GM12878 (cell line): ENCODE measurements at regions not wholly inside any gene's neighbourhood (a gene's known extent, or its start where the extent isn't known, plus 50 kb on each side); places are given as distances from the start of the nearest gene placed in this dataset.
"Not testable (repeated sequence)": the region's sequence is repeated elsewhere in the genome, so short reads cannot be mapped to it uniquely, and the experiment has no call there.

Experiments used
- ATAC-seq: fragments of 200-7000 bp; cut with Tn5 transposase; 3 replicates; pipeline ENCODE4 v1.9.1; 2020; ENCODE audit warnings: mild to moderate bottlenecking, moderate library complexity
- BruUV-seq: library from RNA; stranded (reverse); fragments of 400-500 nt; replicated peaks from 2 replicates; lab custom pipeline; 2021; lab: Mats Ljungman, UMichigan
- CTCF ChIA-PET: fragments of 300-600 bp; sonication (Branson Sonifier 250); formaldehyde crosslinking; extraction: SDS; loops from one replicate; lab custom pipeline; 2021; ENCODE audit warnings: inconsistent platforms; lab: Yijun Ruan, JAX
- POLR2A ChIA-PET: fragments of 350-600 bp; formaldehyde crosslinking; extraction: SDS; loops from one replicate; lab custom pipeline; 2021; ENCODE audit warnings: inconsistent platforms; lab: Charles Lee
- RAD21 ChIA-PET: fragments of 300-600 bp; sonication (Branson Sonifier 250); formaldehyde crosslinking; loops from one replicate; lab custom pipeline; 2023; ENCODE audit warnings: antibody characterized with exemption; ENCODE audit not compliant: unreplicated experiment; lab: Charles Lee
- SMC1A ChIA-PET: fragments of 300-600 bp; sonication (Branson Sonifier 250); formaldehyde crosslinking; loops from one replicate; lab custom pipeline; 2023; ENCODE audit not compliant: unreplicated experiment, uncharacterized antibody; lab: Charles Lee
- DNase-seq: peaks from one replicate; pipeline ENCODE4 v3.0.0-alpha.2; 2011; ENCODE audit warnings: low read depth, low spot score
- FAIRE-seq: peaks from 3 replicates; lab custom pipeline; 2011; peaks lifted over from hg19 to GRCh38; lab: Jason Lieb, UNC
- H2AFZ ChIP-seq: 2 replicates; pipeline ENCODE4 v1.6.0; 2011; ENCODE audit warnings: low read depth, low read length, control low read depth; ENCODE audit not compliant: control insufficient read depth
- H3K27ac ChIP-seq: 2 replicates; pipeline ENCODE4 v1.5.1; 2011; ENCODE audit warnings: control low read depth; ENCODE audit not compliant: control insufficient read depth, insufficient read depth
- H3K27me3 ChIP-seq, 2 experiments: replicated peaks in 1 of 2; 2 replicates each; pipeline versions ENCODE4 v1.6.0 to v1.6.1; 2011; ENCODE audit warnings: low read length in 1 of 2; ENCODE audit not compliant: control insufficient read depth in 2 of 2, insufficient read depth in 2 of 2
- H3K36me3 ChIP-seq, 2 experiments: 2 replicates each; pipeline ENCODE4 v1.5.1; 2011; ENCODE audit warnings: low read length in 1 of 2; ENCODE audit not compliant: control insufficient read depth in 2 of 2, insufficient read depth in 2 of 2
- H3K4me1 ChIP-seq: 2 replicates; pipeline ENCODE4 v1.6.1; 2011; ENCODE audit warnings: mild to moderate bottlenecking, low read length, moderate library complexity, mixed read lengths; ENCODE audit not compliant: control insufficient read depth, insufficient read depth
- H3K4me2 ChIP-seq: 2 replicates; pipeline ENCODE4 v1.6.0; 2011; ENCODE audit warnings: control low read depth; ENCODE audit not compliant: control insufficient read depth, insufficient read depth
- H3K4me3 ChIP-seq: fragments of 200-600 bp; sonication (generic); 2 replicates; pipeline ENCODE4 v1.5.1; 2016
- H3K79me2 ChIP-seq: 2 replicates; pipeline ENCODE4 v1.6.0; 2011; ENCODE audit warnings: low read length; ENCODE audit not compliant: control insufficient read depth, insufficient read depth
- H3K9ac ChIP-seq: 2 replicates; pipeline ENCODE4 v1.8.0; 2011; ENCODE audit warnings: low read length, control low read depth, mixed read lengths; ENCODE audit not compliant: control insufficient read depth, insufficient read depth
- H3K9me3 ChIP-seq: replicated peaks from 3 replicates; pipeline ENCODE4 v1.5.1; 2011; ENCODE audit warnings: mild to moderate bottlenecking, low read length; ENCODE audit not compliant: control insufficient read depth, insufficient read depth
- H4K20me1 ChIP-seq: 2 replicates; pipeline ENCODE4 v1.6.0; 2011; ENCODE audit not compliant: control insufficient read depth, insufficient read depth
- CBX3 ChIP-seq: fragments of 200-600 bp; sonication (generic); IDR thresholded peaks from 2 replicates; pipeline ENCODE4 v1.6.1; 2016; ENCODE audit warnings: low read depth, borderline replicate concordance
- FOS ChIP-seq: IDR thresholded peaks from 3 replicates; pipeline ENCODE4 v1.6.1; 2011; ENCODE audit warnings: borderline replicate concordance; ENCODE audit not compliant: insufficient read length; ENCODE audit errors: extremely low read depth
- NFIC ChIP-seq: IDR thresholded peaks from 2 replicates; pipeline ENCODE4 v1.6.1; 2012; ENCODE audit warnings: low read depth, mild to moderate bottlenecking, inconsistent platforms, low read length, moderate library complexity
- RBBP5 ChIP-seq: fragments of 200-600 bp; sonication (generic); conservative IDR thresholded peaks from 2 replicates; pipeline ENCODE4 v1.6.1; 2016
- WGBS: methylation state at CpG from one replicate; pipeline ENCODE4 v1.1.6; 2016; ENCODE audit warnings: low lambda C conversion rate; ENCODE audit not compliant: insufficient replicate concordance, insufficient coverage; ENCODE audit errors: missing lambda C conversion rate; 5-methylcytosine and 5-hydroxymethylcytosine counted together
- in situ Hi-C: fragments of 300-500 bp; cut with MboI; formaldehyde crosslinking; loops from 9 replicates; pipeline ENCODE4 v1.14.3; 2018; ENCODE audit warnings: mixed read lengths
- intact Hi-C: fragments of 100-400 bp; cut with micrococcal nuclease; formaldehyde crosslinking; loops from one replicate; pipeline ENCODE4 v1.14.2; 2022; ENCODE audit not compliant: unreplicated experiment

DNA sequence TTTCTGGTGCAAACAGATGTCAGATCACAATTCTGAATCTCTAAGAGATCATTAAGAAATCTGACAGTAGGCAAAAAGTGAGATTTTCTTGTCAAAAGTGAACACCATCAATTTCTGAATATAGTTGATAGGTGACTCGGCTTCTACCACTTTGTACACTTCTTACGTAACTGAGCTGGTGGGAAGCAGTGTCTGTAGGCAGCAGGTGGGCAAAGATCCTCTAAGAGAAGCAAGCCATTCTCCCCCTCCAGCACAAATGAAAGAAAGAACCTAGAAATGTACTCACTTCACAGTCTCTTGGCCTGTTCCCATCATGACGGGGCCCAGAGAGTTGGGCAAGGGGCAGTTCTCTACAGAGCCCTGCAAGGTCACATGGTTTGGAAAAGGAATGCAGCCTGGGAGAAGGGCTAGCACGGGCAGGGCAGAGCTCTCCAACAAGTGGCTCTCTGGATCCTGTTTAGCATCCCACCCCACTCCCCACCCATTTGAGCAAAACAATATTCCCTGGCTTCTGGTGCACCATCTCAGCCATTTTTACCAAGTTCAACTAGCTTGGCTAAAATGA lies 412.6 kb downstream of the LTN1 start:
- CTCF ChIA-PET, result no interaction called here
- 48% methylated on average over 4 of the region's 4 CpGs for WGBS
- no peak for FAIRE-seq

DNA sequence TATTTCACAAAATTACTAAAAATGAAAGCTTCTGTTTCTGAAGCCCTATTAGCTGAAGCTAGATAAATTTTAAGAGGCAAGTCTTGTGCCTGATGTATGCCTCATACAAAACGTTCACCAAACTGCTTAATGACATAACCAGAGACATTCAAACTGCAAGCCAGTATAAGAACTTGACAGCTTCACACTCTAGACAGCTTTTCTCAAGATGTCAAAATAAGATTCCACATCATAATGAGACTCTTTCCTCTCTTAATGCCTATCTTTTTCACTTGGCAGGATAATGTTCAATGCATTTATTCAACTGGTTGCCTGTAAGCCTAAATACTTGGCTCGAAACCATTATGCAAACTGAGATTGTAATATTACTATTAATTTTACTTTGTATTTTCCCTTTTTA lies 424.0 kb downstream of the LTN1 start:
- Histone ChIP-seq H3K9ac (no peak overlapping the region), H2AFZ (no peak overlapping the region), H3K4me2 (no peak overlapping the region), H3K4me1 (no peaks in the 10 kb centered on the region), H3K27ac (no peak overlapping the region), H3K79me2 (no peaks in the 10 kb centered on the region), H4K20me1 (no peaks in the 10 kb centered on the region), H3K9me3 (no peaks in the 10 kb centered on the region), H3K27me3 (no peaks in the 10 kb centered on the region), H3K36me3 (no peaks in the 10 kb centered on the region), H3K4me3 (no peak overlapping the region)
- TF ChIP-seq FOS, result no peak
- POLR2A ChIA-PET, result no interaction called here
- intact Hi-C loops (no loop called here), in situ Hi-C loops (no loop called here)
- ATAC-seq (no peak), FAIRE-seq (no peak), DNase-seq (no peak)
- no TSS peak for BruUV-seq
- RAD21 ChIA-PET, result no interaction called here
- SMC1A ChIA-PET, result no interaction called here
- CTCF ChIA-PET, result no interaction called here
- WGBS, result 0% methylated on average over 2 of the region's 2 CpGs

More for the DNA sequence above, 412.6 kb downstream of the LTN1 start:
- Histone ChIP-seq H4K20me1 (no peaks in the 10 kb centered on the region), H3K9ac (no peak overlapping the region), H3K4me3 (no peak overlapping the region), H3K4me1 (no peaks in the 10 kb centered on the region), H3K4me2 (no peak overlapping the region), H3K9me3 (no peaks in the 10 kb centered on the region), H3K27ac (no peak overlapping the region), H2AFZ (no peak overlapping the region), H3K79me2 (no peaks in the 10 kb centered on the region)
- no peak for DNase-seq
- ChIA-PET SMC1A (interaction anchor here (0.6 kb wide), 1 partner anchor 1128 kb away, joined by 3 read pairs; no protein-coding TSS in a partner anchor), POLR2A (interaction anchor here (0.7 kb wide), 2 partner anchors 45 to 526 kb away, joined by 5 to 6 read pairs; no protein-coding TSS in a partner anchor), RAD21 (no interaction called here)
- in situ Hi-C loops, result no loop called here
- intact Hi-C loops, result no loop called here
- TF ChIP-seq CBX3 (no peak), RBBP5 (no peak), NFIC (no peak)
- TF ChIP-seq, all 136 proteins: peak for 0
- H3K27me3 ChIP-seq, result no peaks in the 10 kb centered on the region
- ATAC-seq, result no peak
- no peaks in the 10 kb centered on the region for H3K36me3 ChIP-seq
- BruUV-seq, result no TSS peak

- POLR2A ChIA-PET, intact Hi-C loops, H3K4me3 ChIP-seq, H3K79me2 ChIP-seq, H3K4me1 ChIP-seq, in situ Hi-C loops, FAIRE-seq, ATAC-seq, H2AFZ ChIP-seq, H3K27ac ChIP-seq, H3K4me2 ChIP-seq, H3K9ac ChIP-seq, SMC1A ChIA-PET, H4K20me1 ChIP-seq, H3K9me3 ChIP-seq, BruUV-seq, RAD21 ChIA-PET, H3K36me3 ChIP-seq, CTCF ChIA-PET, H3K27me3 ChIP-seq, DNase-seq: not testable (repeated sequence)
- 66% methylated on average over 5 of the region's 18 CpGs for WGBS
Measured at GRCh38 chr21:28563933-28564332, 428.7 kb downstream of the LTN1 start.
